Coronary artery (tissue), 2 donors: ENCODE measurements at regions not wholly inside any gene's neighbourhood (a gene's known extent, or its start where the extent isn't known, plus 50 kb on each side); places are given as distances from the start of the nearest gene placed in this dataset.

Experiments used
- DNase-seq: peaks from one replicate; pipeline ENCODE4 v3.0.0-alpha.2; 2017; ENCODE audit warnings: low spot score
- H3K27ac ChIP-seq, 2 donors: fragments of 200-600 bp; sonication (generic); one replicate each; pipeline ENCODE4 v1.5.1; 2016 to 2019
- H3K4me3 ChIP-seq: fragments of 200-600 bp; sonication (generic); 2 replicates; pipeline ENCODE4 v1.5.1; 2016; ENCODE audit warnings: mild to moderate bottlenecking, moderate library complexity
- CTCF ChIP-seq: fragments of 200-600 bp; sonication (generic); IDR thresholded peaks from one replicate; pipeline ENCODE4 v1.5.1; 2019; ENCODE audit warnings: antibody characterized with exemption

GRCh38 chr4:126109836-126110235 is 795.1 kb downstream of the FAT4 start:
- Histone ChIP-seq H3K27ac (no peak overlapping the region), H3K4me3 (no peak overlapping the region)
- TF ChIP-seq CTCF: no peak
- DNase-seq: no peak

- no peak overlapping the region for H3K27ac ChIP-seq
- H3K4me3 ChIP-seq: no peak overlapping the region
- no peak for DNase-seq
- no peak for TF ChIP-seq CTCF
Observed at GRCh38 chr4:126113058-126113457, 798.3 kb downstream of the FAT4 start.

- no peak for DNase-seq
- TF ChIP-seq CTCF: no peak
Observed at GRCh38 chr4:126123611-126124325, 809.0 kb downstream of the FAT4 start.

GRCh38 chr4:126124818-126125217 is 810.1 kb downstream of the FAT4 start:
- DNase-seq: no peak
- no peak for TF ChIP-seq CTCF
- no peak overlapping the region for H3K27ac ChIP-seq
- H3K4me3 ChIP-seq: no peak overlapping the region

More at GRCh38 chr4:126123611-126124325, 809.0 kb downstream of the FAT4 start:
- no peak overlapping the region for H3K4me3 ChIP-seq
- no peak overlapping the region for H3K27ac ChIP-seq

GRCh38 chr4:126130215-126130614 is 815.5 kb downstream of the FAT4 start:
- TF ChIP-seq CTCF: no peak
- no peak for DNase-seq
- Histone ChIP-seq H3K4me3 (no peak overlapping the region), H3K27ac (no peak overlapping the region)

- TF ChIP-seq CTCF: no peak
- H3K27ac ChIP-seq: no peak overlapping the region
- no peak for DNase-seq
- H3K4me3 ChIP-seq: no peak overlapping the region
Observed at GRCh38 chr4:126136922-126137781, 822.4 kb downstream of the FAT4 start.
